Activated naive CD8-positive, alpha-beta T cell treated with anti-CD3 and anti-CD28 coated beads, Interleukin-2, amount 10 ng/mL, durations not matched to agents 7 days and 5 days (primary cell): ENCODE measurements at regions not wholly inside any gene's neighbourhood (a gene's known extent, or its start where the extent isn't known, plus 50 kb on each side); places are given as distances from the start of the nearest gene placed in this dataset.

Experiments used
- ATAC-seq: fragments of 150-1000 bp; cut with Tn5 transposase; one replicate; pipeline ENCODE4 v1.10.0; 2021; ENCODE audit warnings: low read depth, moderate library complexity
- POLR2A ChIA-PET: fragments of 350-600 bp; sonication (Branson Sonifier 250); formaldehyde crosslinking; loops from one replicate; lab custom pipeline; 2021; ENCODE audit warnings: antibody characterized with exemption; lab: Charles Lee
- DNase-seq: peaks from one replicate; pipeline ENCODE4 v3.0.0; 2021
- H3K27ac Mint-ChIP-seq: one replicate; pipeline ENCODE4 v1.8.0; 2022; ENCODE audit warnings: mild to moderate bottlenecking, mixed read lengths
- H3K27me3 Mint-ChIP-seq: one replicate; pipeline ENCODE4 v1.8.0; 2022; ENCODE audit warnings: mild to moderate bottlenecking, moderate library complexity, mixed read lengths
- H3K36me3 Mint-ChIP-seq: one replicate; pipeline ENCODE4 v1.8.0; 2021; ENCODE audit warnings: mild to moderate bottlenecking, mixed read lengths
- H3K4me1 Mint-ChIP-seq: one replicate; pipeline ENCODE4 v1.8.0; 2021; ENCODE audit warnings: mixed read lengths
- H3K4me3 Mint-ChIP-seq: one replicate; pipeline ENCODE4 v1.8.0; 2022; ENCODE audit warnings: mild to moderate bottlenecking, moderate library complexity, mixed read lengths
- H3K9me3 Mint-ChIP-seq: one replicate; pipeline ENCODE4 v1.8.0; 2021; ENCODE audit warnings: mixed read lengths

DNA sequence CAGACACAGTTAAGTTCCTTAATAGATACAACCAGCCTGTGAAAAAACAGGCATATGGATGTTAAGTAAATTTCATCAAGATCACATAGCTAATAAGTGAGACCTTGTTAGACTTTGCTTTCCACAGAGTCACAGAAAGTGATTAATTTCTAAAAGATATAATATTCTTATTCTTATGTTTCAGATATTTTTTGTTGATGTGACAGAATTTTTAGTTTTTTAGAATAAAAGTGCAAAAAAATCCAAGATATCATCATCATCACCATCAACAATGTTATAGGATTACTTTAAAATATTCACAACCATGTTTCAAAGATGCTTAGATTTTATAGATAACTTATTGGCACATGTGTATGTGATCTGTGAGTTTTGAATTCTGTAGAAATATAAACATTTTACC, 132.3 kb upstream of the ITGA4 start:
- Mint-ChIP-seq H3K27ac (no peak overlapping the region), H3K4me3 (no peak overlapping the region), H3K4me1 (peaks cover 12% of the 10 kb centered on the region), H3K36me3 (peaks cover 47% of the 10 kb centered on the region), H3K27me3 (no peaks in the 10 kb centered on the region), H3K9me3 (peaks cover 30% of the 10 kb centered on the region)
- POLR2A ChIA-PET: no interaction called here
- no peak for ATAC-seq
- no peak for DNase-seq

DNA sequence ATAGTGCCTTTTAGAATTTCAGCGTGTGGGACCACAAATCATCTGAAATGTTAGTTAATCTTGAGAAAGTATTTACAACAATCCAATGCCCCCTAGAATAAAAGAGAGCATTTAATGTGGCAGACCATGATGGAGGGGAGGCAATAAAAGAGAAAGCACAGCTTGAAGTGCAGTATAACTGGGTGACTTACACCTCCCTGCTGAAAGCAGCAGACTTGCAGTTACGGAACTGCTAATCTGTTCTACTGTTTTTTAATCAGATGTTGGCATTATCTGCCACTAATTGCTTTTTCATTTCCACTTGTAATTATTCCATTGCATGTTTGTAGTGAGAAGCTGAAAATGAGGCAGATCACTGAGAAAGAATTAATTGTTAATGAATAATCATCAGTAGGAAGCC, 130.5 kb upstream of the ITGA4 start:
- Mint-ChIP-seq H3K27me3 (no peaks in the 10 kb centered on the region), H3K4me3 (no peak overlapping the region), H3K4me1 (peaks cover 6% of the 10 kb centered on the region), H3K27ac (no peak overlapping the region), H3K9me3 (peaks cover 34% of the 10 kb centered on the region), H3K36me3 (peaks cover 49% of the 10 kb centered on the region)
- POLR2A ChIA-PET: no interaction called here
- ATAC-seq: no peak
- DNase-seq: no peak

DNA sequence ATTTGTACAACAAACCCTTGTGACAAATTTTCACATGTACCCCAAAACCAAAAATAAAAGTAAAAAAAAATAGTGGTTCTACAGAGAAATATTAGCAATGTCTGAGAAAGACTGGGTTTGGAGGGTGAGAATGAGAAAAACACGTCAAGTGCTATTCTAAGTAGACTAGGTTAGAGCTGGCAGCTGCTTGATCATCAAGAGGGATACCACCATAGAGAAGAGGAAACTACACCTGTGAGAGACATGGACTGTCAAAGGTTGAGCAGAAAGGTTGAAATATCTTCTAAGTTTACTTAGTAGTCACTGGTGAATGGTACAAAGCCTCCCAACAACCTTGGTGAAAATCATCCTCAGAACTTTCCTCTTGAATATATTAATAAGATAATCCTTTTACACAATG, 126.9 kb upstream of the ITGA4 start:
- POLR2A ChIA-PET: no interaction called here
- no peak overlapping the region for H3K4me3 Mint-ChIP-seq
- no peak overlapping the region for H3K27ac Mint-ChIP-seq
- no peak for ATAC-seq
- H3K9me3 Mint-ChIP-seq: peaks cover 25% of the 10 kb centered on the region
- H3K27me3 Mint-ChIP-seq: no peaks in the 10 kb centered on the region
- peaks cover 16% of the 10 kb centered on the region for H3K4me1 Mint-ChIP-seq
- DNase-seq: no peak
- peaks cover 42% of the 10 kb centered on the region for H3K36me3 Mint-ChIP-seq

DNA sequence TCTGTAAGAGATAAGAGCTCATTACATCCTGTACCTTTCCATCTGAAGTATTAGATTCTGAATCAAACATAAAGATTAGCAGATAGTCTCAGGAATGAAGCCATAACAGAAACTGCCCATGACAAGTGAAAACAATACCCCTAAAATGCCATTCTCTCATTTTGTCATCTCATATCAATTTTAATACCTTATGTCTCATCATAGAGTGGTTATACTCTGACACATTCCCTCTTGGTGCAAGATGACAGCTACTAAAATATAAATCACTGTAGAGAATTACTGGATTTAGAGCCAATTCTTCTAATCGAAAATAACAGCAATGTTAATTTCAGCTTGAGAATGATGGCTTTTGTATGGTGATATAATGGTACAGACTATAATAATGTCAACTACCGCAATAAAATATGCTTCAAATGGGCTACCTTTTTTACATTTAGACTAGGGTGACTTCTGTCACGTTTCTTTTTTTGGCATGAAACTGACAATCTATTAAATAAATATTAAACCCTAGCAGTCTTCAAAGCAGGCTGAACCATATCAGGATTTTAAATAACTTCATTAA, 125.1 kb upstream of the ITGA4 start:
- H3K36me3 Mint-ChIP-seq: peaks cover 39% of the 10 kb centered on the region
- H3K27me3 Mint-ChIP-seq: no peaks in the 10 kb centered on the region
- ATAC-seq (no peak), DNase-seq (no peak)
- H3K27ac Mint-ChIP-seq: no peak overlapping the region
- POLR2A ChIA-PET: no interaction called here
- H3K9me3 Mint-ChIP-seq: peaks cover 26% of the 10 kb centered on the region
- H3K4me3 Mint-ChIP-seq: no peak overlapping the region
- H3K4me1 Mint-ChIP-seq: peaks cover 9% of the 10 kb centered on the region

DNA sequence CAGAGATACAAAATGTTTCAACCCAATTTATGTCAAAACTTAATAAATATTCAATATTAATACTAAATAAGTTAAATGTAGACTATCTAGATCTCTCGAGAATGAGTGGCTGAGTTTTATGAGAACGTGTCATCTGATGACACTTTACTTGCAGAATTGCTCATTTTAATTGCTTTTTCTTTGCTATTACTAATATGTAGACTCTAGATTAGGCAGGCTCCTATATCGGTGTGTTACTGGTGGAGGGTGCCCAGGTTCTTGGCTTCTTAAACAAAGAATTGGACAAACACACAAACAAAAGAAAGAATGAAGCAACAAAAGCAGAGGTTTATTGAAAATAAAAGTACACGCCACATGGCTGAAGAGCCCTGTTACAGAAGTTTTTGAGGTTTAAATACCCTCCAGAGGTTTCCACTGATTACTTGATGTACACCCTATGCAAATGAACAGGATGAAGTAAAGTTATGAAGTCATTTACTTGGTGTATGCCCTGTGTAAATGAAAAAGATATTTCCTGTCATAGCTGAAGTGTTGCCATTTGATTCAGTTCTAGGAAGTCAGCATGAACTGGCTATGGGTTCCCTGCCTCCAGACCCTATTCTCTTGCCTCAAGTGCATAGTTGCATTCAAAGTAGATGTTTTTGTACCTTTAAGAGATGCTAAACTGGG, 122.9 kb upstream of the ITGA4 start:
- Mint-ChIP-seq H3K27ac (no peak overlapping the region), H3K4me1 (peaks cover 9% of the 10 kb centered on the region), H3K36me3 (peaks cover 30% of the 10 kb centered on the region), H3K9me3 (peaks cover 17% of the 10 kb centered on the region), H3K27me3 (no peaks in the 10 kb centered on the region), H3K4me3 (no peak overlapping the region)
- no peak for DNase-seq
- peak; percentile 89 for ATAC-seq
- POLR2A ChIA-PET: no interaction called here

DNA sequence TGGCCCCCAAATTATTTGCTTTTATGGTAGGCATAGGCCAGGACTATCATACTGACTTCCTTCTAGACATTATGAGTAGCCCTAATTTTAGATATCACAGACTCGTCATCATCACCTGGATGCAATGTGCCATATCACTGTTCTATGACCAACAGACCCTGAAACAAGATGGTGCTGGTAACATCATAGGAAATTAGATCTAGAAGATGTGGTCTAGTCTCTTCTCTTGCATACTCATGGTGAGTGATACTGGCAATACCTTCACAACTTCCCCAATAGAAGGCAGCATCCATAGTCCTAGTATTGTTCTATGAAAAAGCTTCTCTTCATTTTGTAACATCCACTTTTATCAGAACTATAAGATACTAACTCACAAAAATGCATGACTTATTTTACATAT, 116.3 kb upstream of the ITGA4 start:
- Mint-ChIP-seq H3K4me1 (no peaks in the 10 kb centered on the region), H3K36me3 (peaks cover 23% of the 10 kb centered on the region), H3K4me3 (no peak overlapping the region), H3K9me3 (peaks cover 11% of the 10 kb centered on the region), H3K27ac (no peak overlapping the region), H3K27me3 (no peaks in the 10 kb centered on the region)
- no peak for ATAC-seq
- DNase-seq: no peak
- POLR2A ChIA-PET: no interaction called here

DNA sequence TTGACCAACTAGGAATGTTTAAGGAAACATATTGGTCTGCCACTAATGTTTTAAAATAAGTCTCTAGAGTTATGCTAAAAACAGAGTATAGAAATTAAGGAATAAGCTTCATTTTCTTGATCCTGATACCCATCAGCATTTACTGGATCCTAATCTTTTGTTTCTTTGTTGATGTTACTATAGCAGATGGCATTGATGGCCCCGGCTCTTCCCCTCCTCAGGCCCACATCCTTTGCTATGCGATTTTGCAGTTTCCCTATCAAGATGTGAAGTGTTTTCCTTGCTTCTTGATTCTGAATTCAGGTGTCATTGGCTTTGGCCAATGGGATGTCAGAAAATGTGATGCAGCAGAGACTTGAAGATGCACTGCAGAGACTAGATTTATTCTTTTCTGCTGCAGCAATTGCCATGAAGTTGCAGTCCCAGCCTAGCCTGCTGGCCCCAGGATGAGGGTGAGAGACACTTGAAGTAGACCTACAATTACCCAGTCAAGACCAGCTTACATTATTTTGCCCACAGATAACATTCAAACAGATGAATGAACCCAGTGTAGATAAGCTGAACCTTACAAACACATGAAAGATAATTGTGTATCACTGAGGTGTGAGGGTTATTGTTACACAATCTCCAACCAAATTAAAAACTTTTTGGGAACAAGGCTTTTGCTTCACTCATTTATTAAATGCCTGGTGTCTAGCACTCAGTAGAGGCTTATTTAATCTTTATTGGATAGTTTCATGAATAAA, 115.2 kb upstream of the ITGA4 start:
- POLR2A ChIA-PET: no interaction called here
- ATAC-seq (no peak), DNase-seq (no peak)
- Mint-ChIP-seq H3K27ac (no peak overlapping the region), H3K9me3 (peaks cover 9% of the 10 kb centered on the region), H3K4me3 (no peak overlapping the region), H3K36me3 (peaks cover 26% of the 10 kb centered on the region), H3K4me1 (no peaks in the 10 kb centered on the region), H3K27me3 (no peaks in the 10 kb centered on the region)

DNA sequence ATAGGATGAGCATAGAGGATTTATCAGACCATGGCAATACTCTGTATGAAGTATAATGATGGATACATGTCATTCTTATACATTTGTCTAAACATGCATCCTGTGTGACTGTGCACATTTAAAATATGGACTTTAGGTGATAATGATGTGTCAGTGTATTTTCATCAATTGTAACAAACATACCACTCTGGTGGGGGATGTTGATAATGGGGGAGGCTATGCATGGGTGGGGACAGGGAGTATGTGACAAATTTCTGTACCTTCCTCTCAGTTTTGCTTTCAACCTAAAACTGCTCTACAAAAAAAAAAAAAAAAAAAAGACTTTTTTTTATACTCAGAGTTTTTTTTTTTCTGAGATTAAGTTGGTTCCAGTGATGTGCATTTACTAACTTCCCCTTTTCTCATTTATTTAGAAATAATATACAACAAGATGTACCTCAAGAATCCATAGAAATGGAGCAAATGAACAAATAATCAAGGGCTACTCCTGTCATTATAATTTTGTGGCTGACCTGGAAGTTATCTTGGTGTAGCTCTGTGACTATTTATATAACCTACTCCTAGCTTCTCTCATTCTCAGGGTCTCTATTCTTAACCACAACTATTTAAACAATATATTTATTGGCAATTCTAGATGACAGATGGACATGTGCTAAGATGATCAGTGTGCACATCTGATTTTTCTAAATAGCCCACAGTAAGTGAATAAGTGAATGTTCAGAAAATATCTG, 108.9 kb upstream of the ITGA4 start:
- POLR2A ChIA-PET: interaction anchor here (0.7 kb wide), 2 partner anchors 32 to 227 kb away, joined by 3 read pairs; no protein-coding TSS in a partner anchor

DNA sequence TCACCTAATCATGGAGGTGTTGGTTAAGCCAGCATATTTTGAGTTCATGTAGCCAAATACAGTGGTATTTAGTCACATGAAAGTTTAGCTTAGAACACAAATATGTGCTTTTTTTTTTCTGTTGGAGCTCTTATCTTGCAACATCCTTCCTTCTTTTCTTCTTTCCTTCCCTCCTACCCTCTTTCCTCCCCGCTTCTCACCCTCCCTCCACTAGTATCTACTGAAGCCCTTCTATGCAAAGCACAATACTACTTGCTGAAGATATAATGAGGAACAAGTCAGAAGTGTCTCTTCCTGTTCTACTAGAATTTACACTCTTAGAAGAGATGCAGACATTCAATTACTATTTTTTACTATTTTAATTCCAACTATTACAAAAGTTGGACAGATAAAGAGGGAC, 105.0 kb upstream of the ITGA4 start:
- DNase-seq: no peak
- ATAC-seq: no peak
- POLR2A ChIA-PET: no interaction called here
- Mint-ChIP-seq H3K27ac (no peak overlapping the region), H3K4me3 (no peak overlapping the region), H3K27me3 (no peaks in the 10 kb centered on the region), H3K36me3 (peaks cover 22% of the 10 kb centered on the region), H3K9me3 (peaks cover 7% of the 10 kb centered on the region), H3K4me1 (peaks cover 15% of the 10 kb centered on the region)

More for the DNA sequence above, 108.9 kb upstream of the ITGA4 start:
- Mint-ChIP-seq H3K27ac (no peak overlapping the region), H3K27me3 (no peaks in the 10 kb centered on the region), H3K9me3 (peaks cover 6% of the 10 kb centered on the region), H3K4me3 (no peak overlapping the region), H3K36me3 (peaks cover 19% of the 10 kb centered on the region), H3K4me1 (peaks cover 8% of the 10 kb centered on the region)
- DNase-seq (no peak), ATAC-seq (peak; percentile 36)

DNA sequence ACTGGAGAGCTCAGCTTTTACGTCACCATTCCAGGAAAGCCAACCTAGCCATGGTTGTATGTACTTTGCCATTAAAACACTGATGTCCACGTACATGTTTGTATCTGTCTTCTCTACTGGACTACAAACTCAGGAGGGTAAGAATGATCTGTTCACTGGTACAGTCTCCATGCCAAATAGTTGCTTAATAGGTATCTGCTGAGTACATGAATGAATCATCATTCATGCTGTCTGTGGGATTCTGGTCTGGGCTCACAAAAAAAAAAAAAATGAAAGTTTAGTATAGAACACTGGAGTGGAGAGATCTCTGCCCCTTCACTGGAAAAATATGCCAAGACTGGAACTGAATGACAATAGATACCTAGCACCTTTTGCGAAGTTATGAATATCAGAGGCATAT, 102.6 kb upstream of the ITGA4 start:
- peaks cover 7% of the 10 kb centered on the region for H3K9me3 Mint-ChIP-seq
- ATAC-seq: no peak
- H3K27me3 Mint-ChIP-seq: no peaks in the 10 kb centered on the region
- no peak for DNase-seq
- H3K4me1 Mint-ChIP-seq: peaks cover 19% of the 10 kb centered on the region
- POLR2A ChIA-PET: no interaction called here
- H3K36me3 Mint-ChIP-seq: peaks cover 25% of the 10 kb centered on the region
- H3K4me3 Mint-ChIP-seq: no peak overlapping the region
- no peak overlapping the region for H3K27ac Mint-ChIP-seq

DNA sequence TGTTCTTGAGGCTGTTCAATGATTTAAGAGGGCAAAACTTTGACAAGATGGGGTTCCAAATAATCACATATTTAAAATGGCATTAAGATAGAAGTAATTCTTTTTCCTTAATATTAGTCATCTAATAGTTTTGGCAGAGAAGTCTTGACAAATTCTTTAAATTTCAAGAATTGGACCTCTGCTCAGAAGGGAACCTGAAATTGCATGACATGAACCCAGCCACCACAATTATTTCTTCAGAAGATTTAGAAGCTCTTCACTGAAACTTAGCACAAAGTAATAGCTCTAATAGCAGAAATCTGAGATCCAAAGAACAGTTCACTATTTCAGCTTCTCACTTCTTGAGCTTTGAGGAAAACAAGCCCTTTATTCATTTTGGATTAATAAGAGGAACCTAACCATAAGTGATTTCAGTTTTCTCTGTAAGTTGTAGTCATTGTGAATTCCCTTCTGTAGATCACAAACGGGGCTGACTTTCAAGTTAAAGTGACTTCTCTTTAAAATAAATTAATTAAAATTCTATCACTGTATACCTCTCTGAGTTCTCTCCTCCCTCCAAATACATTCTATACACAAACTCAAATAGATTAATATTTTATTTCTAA, 100.6 kb upstream of the ITGA4 start:
- POLR2A ChIA-PET: no interaction called here
- DNase-seq (no peak), ATAC-seq (no peak)
- peaks cover 25% of the 10 kb centered on the region for H3K36me3 Mint-ChIP-seq
- peaks cover 7% of the 10 kb centered on the region for H3K9me3 Mint-ChIP-seq
- H3K27me3 Mint-ChIP-seq: no peaks in the 10 kb centered on the region
- no peak overlapping the region for H3K27ac Mint-ChIP-seq
- peaks cover 20% of the 10 kb centered on the region for H3K4me1 Mint-ChIP-seq
- no peak overlapping the region for H3K4me3 Mint-ChIP-seq

DNA sequence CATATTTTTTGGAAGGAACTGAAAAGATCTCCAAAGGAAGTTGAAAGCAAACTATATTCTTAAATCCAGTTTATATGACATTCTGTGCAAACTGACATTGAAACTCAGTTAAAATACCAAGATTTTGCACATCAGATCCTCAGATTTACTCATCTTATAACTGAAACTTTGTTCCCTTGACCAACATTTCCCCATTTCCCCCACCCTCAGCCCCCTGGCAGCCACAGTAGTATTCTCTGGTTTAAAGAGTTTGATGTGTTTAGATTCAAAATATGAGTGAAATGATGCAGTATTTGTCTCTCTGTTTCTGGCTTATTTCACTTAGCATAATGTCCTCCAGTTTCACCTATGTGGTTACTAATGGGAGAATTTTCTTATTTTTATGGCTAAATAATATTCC, 99.2 kb upstream of the ITGA4 start:
- Mint-ChIP-seq H3K36me3 (peaks cover 24% of the 10 kb centered on the region), H3K4me1 (peaks cover 21% of the 10 kb centered on the region), H3K27me3 (no peaks in the 10 kb centered on the region), H3K27ac (no peak overlapping the region), H3K4me3 (no peak overlapping the region), H3K9me3 (peaks cover 3% of the 10 kb centered on the region)
- ATAC-seq (no peak), DNase-seq (no peak)
- POLR2A ChIA-PET: no interaction called here

DNA sequence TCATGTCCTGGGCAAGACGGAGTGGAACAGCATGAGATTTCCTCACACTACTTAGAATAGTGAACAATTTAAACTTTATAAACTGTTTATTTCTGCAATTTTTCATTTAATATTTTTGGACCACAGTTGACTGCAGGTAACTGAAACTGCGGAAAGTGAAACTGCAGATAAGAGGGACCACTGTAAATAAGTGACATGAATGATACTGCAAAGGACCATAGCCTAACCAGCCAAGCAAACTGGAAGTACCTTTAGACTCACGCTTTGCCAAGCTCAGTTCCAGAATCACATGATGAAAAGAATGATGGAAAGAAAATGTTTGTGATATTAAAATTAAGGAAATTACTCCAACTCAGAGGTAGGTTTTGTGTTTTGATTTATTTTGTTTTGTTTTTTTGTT, 94.6 kb upstream of the ITGA4 start:
- ATAC-seq (no peak), DNase-seq (no peak)
- POLR2A ChIA-PET: interaction anchor here (0.5 to 0.7 kb wide), 2 partner anchors 51 to 61 kb away, joined by 3 to 4 read pairs; no protein-coding TSS in a partner anchor
- H3K27me3 Mint-ChIP-seq: no peaks in the 10 kb centered on the region
- H3K27ac Mint-ChIP-seq: no peak overlapping the region
- H3K4me3 Mint-ChIP-seq: no peak overlapping the region
- peaks cover 14% of the 10 kb centered on the region for H3K4me1 Mint-ChIP-seq
- peaks cover 2% of the 10 kb centered on the region for H3K9me3 Mint-ChIP-seq
- peaks cover 26% of the 10 kb centered on the region for H3K36me3 Mint-ChIP-seq
